Thyroid gland (tissue), 4 donors: ENCODE measurements at regions not wholly inside any gene's neighbourhood (a gene's known extent, or its start where the extent isn't known, plus 50 kb on each side); places are given as distances from the start of the nearest gene placed in this dataset.

ENCODE experiments used
- CTCF ChIP-seq, 6 experiments: fragments of 200-600 bp in 3 of 6; fragments of 450-650 bp in 3 of 6; sonication (generic) in 3 of 6; IDR thresholded peaks; one replicate each; pipeline ENCODE4 v1.5.1; 2016 to 2019; ENCODE audit warnings: antibody characterized with exemption in 6 of 6, mild to moderate bottlenecking in 2 of 6, inconsistent platforms in 1 of 6, moderate library complexity in 1 of 6
- POLR2A ChIP-seq, 2 donors: fragments of 450-650 bp; IDR thresholded peaks; one replicate each; pipeline ENCODE4 v1.6.1; 2017; ENCODE audit warnings: antibody characterized with exemption in 2 of 2, mild to moderate bottlenecking in 2 of 2, moderate library complexity in 1 of 2

GRCh38 chr6:85285934-85286333 is 163.9 kb upstream of the NT5E start:
- no peak for TF ChIP-seq CTCF (IDR thresholded peaks at IDR 0.05)
- no peak for TF ChIP-seq POLR2A (IDR thresholded peaks at IDR 0.05)
